ENCODE measurements at regions not wholly inside any gene's neighbourhood (a gene's known extent, or its start where the extent isn't known, plus 50 kb on each side); places are given as distances from the start of the nearest gene placed in this dataset.
A peak's percentile ranks its signal among the peaks of the same experiment; 100 is the strongest.
"Not testable (repeated sequence)": the region's sequence is repeated elsewhere in the genome, so short reads cannot be mapped to it uniquely, and the experiment has no call there.

GRCh38 chr15:63448266-63448665 lies 56.1 kb upstream of the USP3 start:
- no peak for DNase-seq
- no peak overlapping the region for H2BK5ac ChIP-seq (ENCODE audit: low read depth, low read length, poor library complexity)
- no peak overlapping the region for H4K91ac ChIP-seq (ENCODE audit: low read depth, low read length)
- H3K36me3 ChIP-seq (ENCODE audit: control insufficient read depth in 1 of 2, insufficient read depth in 2 of 2, low read length in 2 of 2): no peaks in the 10 kb centered on the region
- H3K27ac ChIP-seq (ENCODE audit: low read depth, low read length): no peak overlapping the region
- H3K4me2 ChIP-seq (ENCODE audit: low read length): no peak overlapping the region
- no peak overlapping the region for H4K12ac ChIP-seq (ENCODE audit: low read depth, low read length)
- H3K27me3 ChIP-seq (ENCODE audit: insufficient read depth, low read length): no peaks in the 10 kb centered on the region
- no peak overlapping the region for H3K9ac ChIP-seq (ENCODE audit: low read length)
- H2BK120ac ChIP-seq (ENCODE audit: insufficient read depth, low read length, poor library complexity): peak overlapping the region; percentile 56
- H4K8ac ChIP-seq (ENCODE audit: low read depth, low read length): no peak overlapping the region
- H3K14ac ChIP-seq (ENCODE audit: low read length): no peak overlapping the region
- no CpG with 5 or more reads among the region's 4 CpGs for WGBS (ENCODE audit: extremely low coverage, insufficient coverage, insufficient read length)
- no peak overlapping the region for H2AFZ ChIP-seq (ENCODE audit: insufficient read depth, low read length, poor library complexity)
- no peak overlapping the region for H2BK12ac ChIP-seq (ENCODE audit: low read length)
- H3K79me2 ChIP-seq (ENCODE audit: control insufficient read depth, insufficient read depth, low read length, poor library complexity): no peaks in the 10 kb centered on the region
- H3K4ac ChIP-seq (ENCODE audit: low read depth, low read length): no peak overlapping the region
- H3K79me1 ChIP-seq (ENCODE audit: low read length): no peaks in the 10 kb centered on the region
- no peak overlapping the region for H3K4me3 ChIP-seq (ENCODE audit: low read depth, low read length)
- H3K9me3 ChIP-seq (ENCODE audit: insufficient read depth, low read depth, low read length): no peaks in the 10 kb centered on the region
- H2AK5ac ChIP-seq (ENCODE audit: low read length): no peak overlapping the region
- H3K18ac ChIP-seq (ENCODE audit: low read length): no peak overlapping the region
- no peak overlapping the region for H3K23ac ChIP-seq (ENCODE audit: low read length)
- H3K4me1 ChIP-seq (ENCODE audit: control insufficient read depth in 1 of 2, insufficient read depth in 2 of 2, low read length in 2 of 2): peaks cover 8 to 16% of the 10 kb centered on the region in 2 experiments

GRCh38 chr15:63448872-63449555 lies 55.4 kb upstream of the USP3 start:
- H3K9ac ChIP-seq (ENCODE audit: low read length); H3K23ac ChIP-seq (ENCODE audit: low read length); H3K36me3 ChIP-seq (ENCODE audit: control insufficient read depth in 1 of 2, insufficient read depth in 2 of 2, low read length in 2 of 2); H3K18ac ChIP-seq (ENCODE audit: low read length); H3K14ac ChIP-seq (ENCODE audit: low read length); H3K27ac ChIP-seq (ENCODE audit: low read depth, low read length); H2BK120ac ChIP-seq (ENCODE audit: insufficient read depth, low read length, poor library complexity); H3K9me3 ChIP-seq (ENCODE audit: insufficient read depth, low read depth, low read length); H4K91ac ChIP-seq (ENCODE audit: low read depth, low read length); H4K12ac ChIP-seq (ENCODE audit: low read depth, low read length); H2BK12ac ChIP-seq (ENCODE audit: low read length); H3K27me3 ChIP-seq (ENCODE audit: insufficient read depth, low read length); H3K79me1 ChIP-seq (ENCODE audit: low read length); H2AFZ ChIP-seq (ENCODE audit: insufficient read depth, low read length, poor library complexity); H3K4ac ChIP-seq (ENCODE audit: low read depth, low read length); H2AK5ac ChIP-seq (ENCODE audit: low read length); H4K8ac ChIP-seq (ENCODE audit: low read depth, low read length); H3K4me2 ChIP-seq (ENCODE audit: low read length); H3K79me2 ChIP-seq (ENCODE audit: control insufficient read depth, insufficient read depth, low read length, poor library complexity); H2BK5ac ChIP-seq (ENCODE audit: low read depth, low read length, poor library complexity); H3K4me3 ChIP-seq (ENCODE audit: low read depth, low read length): not testable (repeated sequence)
- WGBS (ENCODE audit: extremely low coverage, insufficient coverage, insufficient read length): no CpG with 5 or more reads among the region's 11 CpGs
- H3K4me1 ChIP-seq (ENCODE audit: control insufficient read depth in 1 of 2, insufficient read depth in 2 of 2, low read length in 2 of 2): peaks cover 8 to 16% of the 10 kb centered on the region in 2 experiments
- peak; percentile 15 to 47 for DNase-seq

GRCh38 chr15:63449731-63450130 lies 54.7 kb upstream of the USP3 start:
- no peak overlapping the region for H3K4me3 ChIP-seq (ENCODE audit: low read depth, low read length)
- H3K79me1 ChIP-seq (ENCODE audit: low read length): no peaks in the 10 kb centered on the region
- H2AK5ac ChIP-seq (ENCODE audit: low read length): no peak overlapping the region
- H2BK12ac ChIP-seq (ENCODE audit: low read length): no peak overlapping the region
- no peak overlapping the region for H2BK120ac ChIP-seq (ENCODE audit: insufficient read depth, low read length, poor library complexity)
- peaks cover 8 to 16% of the 10 kb centered on the region in 2 experiments for H3K4me1 ChIP-seq (ENCODE audit: control insufficient read depth in 1 of 2, insufficient read depth in 2 of 2, low read length in 2 of 2)
- no peak overlapping the region for H3K4ac ChIP-seq (ENCODE audit: low read depth, low read length)
- WGBS (ENCODE audit: extremely low coverage, insufficient coverage, insufficient read length): no CpG with 5 or more reads among the region's 3 CpGs
- H2AFZ ChIP-seq (ENCODE audit: insufficient read depth, low read length, poor library complexity): no peak overlapping the region
- H3K27ac ChIP-seq (ENCODE audit: low read depth, low read length): peak overlapping the region; percentile 19
- H4K8ac ChIP-seq (ENCODE audit: low read depth, low read length): no peak overlapping the region
- no peak overlapping the region for H3K9ac ChIP-seq (ENCODE audit: low read length)
- H3K79me2 ChIP-seq (ENCODE audit: control insufficient read depth, insufficient read depth, low read length, poor library complexity): no peaks in the 10 kb centered on the region
- peak overlapping the region; percentile 34 for H2BK5ac ChIP-seq (ENCODE audit: low read depth, low read length, poor library complexity)
- no peak overlapping the region for H4K12ac ChIP-seq (ENCODE audit: low read depth, low read length)
- H3K4me2 ChIP-seq (ENCODE audit: low read length): peak overlapping the region; percentile 49
- H3K18ac ChIP-seq (ENCODE audit: low read length): no peak overlapping the region
- H4K91ac ChIP-seq (ENCODE audit: low read depth, low read length): no peak overlapping the region
- no peak overlapping the region for H3K14ac ChIP-seq (ENCODE audit: low read length)
- DNase-seq: peak; percentile 86 to 90
- no peaks in the 10 kb centered on the region for H3K9me3 ChIP-seq (ENCODE audit: insufficient read depth, low read depth, low read length)
- no peaks in the 10 kb centered on the region for H3K27me3 ChIP-seq (ENCODE audit: insufficient read depth, low read length)
- no peak overlapping the region for H3K23ac ChIP-seq (ENCODE audit: low read length)
- H3K36me3 ChIP-seq (ENCODE audit: control insufficient read depth in 1 of 2, insufficient read depth in 2 of 2, low read length in 2 of 2): no peaks in the 10 kb centered on the region

- Histone ChIP-seq H2AFZ (ENCODE audit: insufficient read depth, low read length, poor library complexity) (no peak overlapping the region), H2AK5ac (ENCODE audit: low read length) (no peak overlapping the region), H3K9me3 (ENCODE audit: insufficient read depth, low read depth, low read length) (no peaks in the 10 kb centered on the region), H3K27me3 (ENCODE audit: insufficient read depth, low read length) (no peaks in the 10 kb centered on the region), H3K4me3 (ENCODE audit: low read depth, low read length) (no peak overlapping the region), H3K4me2 (ENCODE audit: low read length) (no peak overlapping the region), H4K12ac (ENCODE audit: low read depth, low read length) (no peak overlapping the region), H3K23ac (ENCODE audit: low read length) (no peak overlapping the region), H3K18ac (ENCODE audit: low read length) (no peak overlapping the region), H3K79me2 (ENCODE audit: control insufficient read depth, insufficient read depth, low read length, poor library complexity) (no peaks in the 10 kb centered on the region), H3K4me1 (ENCODE audit: control insufficient read depth in 1 of 2, insufficient read depth in 2 of 2, low read length in 2 of 2) (peaks cover 8 to 16% of the 10 kb centered on the region in 2 experiments), H3K27ac (ENCODE audit: low read depth, low read length) (no peak overlapping the region), H2BK120ac (ENCODE audit: insufficient read depth, low read length, poor library complexity) (no peak overlapping the region), H3K79me1 (ENCODE audit: low read length) (no peaks in the 10 kb centered on the region), H2BK5ac (ENCODE audit: low read depth, low read length, poor library complexity) (no peak overlapping the region), H3K36me3 (ENCODE audit: control insufficient read depth in 1 of 2, insufficient read depth in 2 of 2, low read length in 2 of 2) (no peaks in the 10 kb centered on the region), H3K4ac (ENCODE audit: low read depth, low read length) (no peak overlapping the region), H3K9ac (ENCODE audit: low read length) (no peak overlapping the region), H3K14ac (ENCODE audit: low read length) (no peak overlapping the region), H4K8ac (ENCODE audit: low read depth, low read length) (no peak overlapping the region), H2BK12ac (ENCODE audit: low read length) (no peak overlapping the region), H4K91ac (ENCODE audit: low read depth, low read length) (no peak overlapping the region)
- no CpG with 5 or more reads among the region's 9 CpGs for WGBS (ENCODE audit: extremely low coverage, insufficient coverage, insufficient read length)
- peak; percentile 86 to 93 for DNase-seq
Measured at GRCh38 chr15:63450884-63451225, 53.5 kb upstream of the USP3 start.
